GM12865 (cell line): ENCODE measurements at regions not wholly inside any gene's neighbourhood (a gene's known extent, or its start where the extent isn't known, plus 50 kb on each side); places are given as distances from the start of the nearest gene placed in this dataset.

Experiments
- DNase-seq: peaks from one replicate; pipeline ENCODE4 v3.0.0; 2010; ENCODE audit warnings: low read depth
- H3K4me3 ChIP-seq: 2 replicates; pipeline ENCODE4 v1.5.1; 2011; ENCODE audit warnings: mild to moderate bottlenecking, low read depth, low read length, control low read depth
- CTCF ChIP-seq: IDR thresholded peaks from 2 replicates; pipeline ENCODE4 v1.5.1; 2011; ENCODE audit warnings: low read length, control low read depth, low read depth, inconsistent platforms; ENCODE audit not compliant: insufficient read depth; ENCODE audit errors: missing control alignments

DNA sequence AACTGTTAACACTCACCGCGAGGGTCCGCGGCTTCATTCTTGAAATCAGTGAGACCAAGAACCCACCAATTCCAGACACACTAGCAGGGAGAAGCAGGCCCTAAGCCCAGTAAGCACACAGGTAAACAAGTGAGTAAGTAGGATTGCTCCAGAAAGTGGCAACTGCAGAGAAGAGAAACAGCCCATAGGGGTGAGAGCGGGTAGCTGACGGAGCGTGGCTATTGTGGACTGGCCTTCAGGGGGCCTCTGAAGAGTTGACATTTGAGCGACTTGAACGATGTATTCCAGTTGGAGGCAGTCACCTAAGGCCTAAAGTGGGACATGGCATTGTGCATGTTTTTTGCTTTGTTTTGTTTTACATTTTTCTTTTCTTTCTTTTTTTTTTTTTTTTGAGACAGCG lies 74.2 kb downstream of the TSPAN17 start:
- H3K4me3 ChIP-seq = no peak overlapping the region
- DNase-seq = no peak
- TF ChIP-seq CTCF = no peak

DNA sequence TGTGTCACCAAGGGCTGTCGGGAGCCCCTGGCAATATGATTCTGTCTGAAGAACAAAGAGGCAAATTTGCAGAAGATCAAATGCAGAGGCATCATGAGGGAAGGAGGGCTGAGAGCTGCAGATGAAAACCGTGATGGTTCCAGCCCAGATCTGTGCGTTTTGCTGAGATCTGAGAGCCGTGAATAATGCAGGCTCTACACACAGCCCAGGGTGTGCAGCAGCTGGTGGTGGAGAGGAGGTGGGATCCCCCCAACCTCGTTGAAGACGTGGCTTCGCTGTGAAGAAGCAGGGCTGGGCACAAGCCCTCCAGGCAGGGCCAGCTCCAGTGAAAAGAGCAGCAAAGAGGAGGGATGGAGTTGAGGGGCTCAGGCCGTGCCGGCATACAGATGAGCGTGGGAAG lies 75.5 kb downstream of the TSPAN17 start:
- no peak for TF ChIP-seq CTCF
- DNase-seq = no peak
- no peak overlapping the region for H3K4me3 ChIP-seq

DNA sequence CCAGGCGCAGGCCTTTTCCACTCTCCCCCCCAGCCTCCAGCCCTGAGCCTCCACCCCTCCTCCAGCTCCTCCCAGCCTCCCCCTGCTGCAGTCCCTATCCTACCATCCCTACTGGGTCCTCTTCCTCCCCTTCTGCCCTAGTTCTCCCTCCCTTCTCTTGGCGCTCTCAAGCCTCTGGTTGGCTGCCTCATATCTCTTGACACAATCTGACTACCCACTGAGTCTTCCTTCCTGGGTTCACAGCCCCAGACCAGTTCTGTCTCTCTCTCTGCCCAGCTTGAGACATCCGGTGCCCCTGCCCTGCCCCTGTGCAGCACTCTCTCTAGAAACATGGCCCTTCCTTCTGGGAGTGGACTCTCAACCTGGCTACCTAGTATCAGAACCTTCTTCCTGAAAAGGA lies 76.2 kb downstream of the TSPAN17 start:
- no peak for TF ChIP-seq CTCF
- no peak for DNase-seq
- no peak overlapping the region for H3K4me3 ChIP-seq

DNA sequence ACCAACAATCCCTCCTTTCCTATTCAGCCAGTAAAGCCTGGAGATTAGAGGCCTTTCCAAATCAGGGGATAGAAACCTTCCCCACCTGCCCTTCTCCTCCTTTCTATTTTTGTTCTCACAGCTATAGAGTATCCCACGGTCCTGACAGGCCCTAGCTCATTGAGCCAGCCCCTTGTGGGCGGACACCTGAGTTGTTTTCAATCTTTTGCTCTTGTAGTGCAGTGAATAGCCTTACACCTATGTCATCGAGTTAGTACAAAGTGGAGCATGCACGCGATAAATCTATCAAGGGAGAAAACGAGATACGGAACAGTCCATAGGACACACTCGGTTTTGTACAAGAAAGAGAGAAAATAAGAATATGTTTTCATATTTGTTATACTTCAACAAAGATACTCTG lies 77.2 kb downstream of the TSPAN17 start:
- H3K4me3 ChIP-seq = no peak overlapping the region
- TF ChIP-seq CTCF = no peak
- no peak for DNase-seq

GRCh38 chr5:176725521-176726280 lies 78.4 kb downstream of the TSPAN17 start:
- no peak for DNase-seq
- TF ChIP-seq CTCF = no peak
- H3K4me3 ChIP-seq = no peak overlapping the region

DNA sequence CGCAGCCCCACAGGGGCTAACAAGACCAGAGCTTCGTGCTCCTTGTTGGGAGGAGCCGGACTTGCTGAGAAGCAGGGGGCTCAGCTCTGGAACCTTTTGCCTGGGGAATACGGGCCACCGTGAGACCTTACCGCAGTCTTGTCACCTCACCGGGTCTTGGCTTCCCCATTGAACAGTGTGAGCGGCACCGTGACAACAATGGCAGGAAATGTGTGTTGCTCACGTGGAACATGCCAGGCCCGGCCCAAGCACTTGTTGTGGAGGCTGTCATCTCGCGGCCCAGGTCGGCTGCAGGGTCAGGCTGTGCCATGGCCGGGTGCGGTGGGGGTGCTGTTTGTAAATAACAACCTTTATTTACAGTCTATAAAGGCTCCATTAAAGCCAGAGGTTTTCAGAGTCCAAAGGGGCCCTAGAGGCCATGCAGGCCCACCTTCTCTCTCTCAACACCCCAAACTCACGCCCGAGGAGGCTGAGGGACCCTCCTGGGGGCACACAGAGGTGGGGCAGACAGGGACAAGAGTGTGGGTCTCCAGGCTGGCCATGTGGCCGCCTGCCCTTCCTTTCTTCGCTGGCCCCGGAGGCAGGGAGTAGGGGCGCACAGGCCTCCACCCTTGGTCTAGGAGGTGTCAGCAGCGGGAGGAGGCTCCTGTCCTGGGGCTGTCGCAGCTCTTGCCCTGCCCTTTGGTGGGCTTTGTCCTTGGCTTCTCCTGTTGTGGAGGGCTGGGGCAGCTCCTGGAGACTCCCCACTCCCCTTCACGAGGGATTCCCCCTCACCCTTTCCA lies 79.7 kb downstream of the TSPAN17 start:
- no peak for DNase-seq
- H3K4me3 ChIP-seq = no peak overlapping the region
- TF ChIP-seq CTCF = no peak
